ENCODE measurements at regions not wholly inside any gene's neighbourhood (a gene's known extent, or its start where the extent isn't known, plus 50 kb on each side); places are given as distances from the start of the nearest gene placed in this dataset.

DNA sequence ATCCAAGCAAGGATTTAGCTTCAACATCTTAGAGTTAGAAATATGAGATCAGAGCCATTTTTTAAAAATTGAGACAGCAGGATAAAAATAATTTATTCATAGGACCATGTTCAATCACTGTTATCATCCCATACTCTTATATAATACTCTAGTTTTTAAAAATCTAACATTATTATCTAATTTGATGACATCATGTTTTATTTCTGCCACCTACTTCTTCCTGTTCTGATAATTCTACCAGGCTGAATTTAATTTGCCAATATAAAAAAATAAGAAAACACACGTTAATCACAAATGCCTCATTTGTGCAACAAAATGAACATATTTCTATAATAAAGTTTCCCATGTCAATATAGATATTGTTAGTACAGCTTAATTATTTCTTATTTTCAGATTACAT, 621.7 kb downstream of the KCNJ3 start:
- no peak for DNase-seq
- no peaks in the 10 kb centered on the region for H3K36me3 Mint-ChIP-seq (ENCODE audit: low read depth)
- no peak overlapping the region for H3K27ac Mint-ChIP-seq
- H3K4me3 Mint-ChIP-seq: no peak overlapping the region
- no peaks in the 10 kb centered on the region for H3K4me1 Mint-ChIP-seq (ENCODE audit: low read depth)
- no peaks in the 10 kb centered on the region for H3K27me3 Mint-ChIP-seq (ENCODE audit: insufficient read depth)
- peaks cover 31% of the 10 kb centered on the region for H3K9me3 Mint-ChIP-seq
- TF ChIP-seq, protein P1, sequence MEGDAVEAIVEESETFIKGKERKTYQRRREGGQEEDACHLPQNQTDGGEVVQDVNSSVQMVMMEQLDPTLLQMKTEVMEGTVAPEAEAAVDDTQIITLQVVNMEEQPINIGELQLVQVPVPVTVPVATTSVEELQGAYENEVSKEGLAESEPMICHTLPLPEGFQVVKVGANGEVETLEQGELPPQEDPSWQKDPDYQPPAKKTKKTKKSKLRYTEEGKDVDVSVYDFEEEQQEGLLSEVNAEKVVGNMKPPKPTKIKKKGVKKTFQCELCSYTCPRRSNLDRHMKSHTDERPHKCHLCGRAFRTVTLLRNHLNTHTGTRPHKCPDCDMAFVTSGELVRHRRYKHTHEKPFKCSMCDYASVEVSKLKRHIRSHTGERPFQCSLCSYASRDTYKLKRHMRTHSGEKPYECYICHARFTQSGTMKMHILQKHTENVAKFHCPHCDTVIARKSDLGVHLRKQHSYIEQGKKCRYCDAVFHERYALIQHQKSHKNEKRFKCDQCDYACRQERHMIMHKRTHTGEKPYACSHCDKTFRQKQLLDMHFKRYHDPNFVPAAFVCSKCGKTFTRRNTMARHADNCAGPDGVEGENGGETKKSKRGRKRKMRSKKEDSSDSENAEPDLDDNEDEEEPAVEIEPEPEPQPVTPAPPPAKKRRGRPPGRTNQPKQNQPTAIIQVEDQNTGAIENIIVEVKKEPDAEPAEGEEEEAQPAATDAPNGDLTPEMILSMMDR (IDR thresholded peaks at IDR 0.05): no peak

DNA sequence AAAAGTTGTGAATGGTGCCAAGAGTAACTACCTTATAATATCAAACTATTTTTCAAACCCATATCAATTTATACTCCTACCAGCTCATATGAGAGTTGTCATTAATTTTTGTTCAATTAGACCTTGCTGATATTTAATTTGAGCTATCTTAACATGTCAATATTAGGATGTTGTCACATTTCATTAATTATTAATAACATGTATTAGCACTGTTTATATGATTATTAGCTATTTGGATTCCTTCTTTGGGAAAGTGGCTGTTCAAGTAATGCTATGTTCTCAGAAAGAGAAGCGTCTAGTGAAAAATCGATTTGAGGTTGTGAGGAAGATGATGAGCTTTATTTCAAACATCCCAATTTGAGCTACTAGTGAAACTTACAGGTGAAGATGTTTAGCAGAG, 620.2 kb downstream of the KCNJ3 start:
- Mint-ChIP-seq H3K4me1 (ENCODE audit: low read depth) (no peaks in the 10 kb centered on the region), H3K27ac (no peak overlapping the region), H3K4me3 (no peak overlapping the region), H3K27me3 (ENCODE audit: insufficient read depth) (no peaks in the 10 kb centered on the region), H3K36me3 (ENCODE audit: low read depth) (no peaks in the 10 kb centered on the region), H3K9me3 (peaks cover 19% of the 10 kb centered on the region)
- DNase-seq: no peak
- TF ChIP-seq, protein P1 (IDR thresholded peaks at IDR 0.05): no peak

DNA sequence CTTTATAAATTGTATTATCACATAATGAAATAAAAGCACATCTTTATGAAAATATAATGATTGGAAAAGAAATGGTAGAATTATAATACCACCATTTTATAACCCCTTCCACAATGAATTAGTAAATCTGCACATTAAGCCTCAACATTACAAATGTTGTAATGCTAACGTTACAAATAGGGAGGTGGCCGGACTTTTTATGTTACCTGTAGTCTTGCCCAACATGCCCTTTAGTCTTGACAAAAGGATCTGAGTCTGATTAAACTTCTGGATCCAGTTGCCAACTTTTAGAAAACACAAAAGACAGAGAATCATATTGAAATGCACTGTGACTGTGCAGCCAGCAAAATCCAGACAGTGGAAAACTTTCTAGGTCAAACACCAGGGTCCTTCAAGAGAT, 617.3 kb downstream of the KCNJ3 start:
- no peak for DNase-seq
- no peak overlapping the region for H3K4me3 Mint-ChIP-seq
- H3K9me3 Mint-ChIP-seq: no peaks in the 10 kb centered on the region; the same call in 1 of the 2 replicates
- H3K4me1 Mint-ChIP-seq (ENCODE audit: low read depth): no peaks in the 10 kb centered on the region
- no peaks in the 10 kb centered on the region for H3K27me3 Mint-ChIP-seq (ENCODE audit: insufficient read depth)
- H3K27ac Mint-ChIP-seq: no peak overlapping the region
- TF ChIP-seq, protein P1 (IDR thresholded peaks at IDR 0.05): no peak
- no peaks in the 10 kb centered on the region for H3K36me3 Mint-ChIP-seq (ENCODE audit: low read depth)

DNA sequence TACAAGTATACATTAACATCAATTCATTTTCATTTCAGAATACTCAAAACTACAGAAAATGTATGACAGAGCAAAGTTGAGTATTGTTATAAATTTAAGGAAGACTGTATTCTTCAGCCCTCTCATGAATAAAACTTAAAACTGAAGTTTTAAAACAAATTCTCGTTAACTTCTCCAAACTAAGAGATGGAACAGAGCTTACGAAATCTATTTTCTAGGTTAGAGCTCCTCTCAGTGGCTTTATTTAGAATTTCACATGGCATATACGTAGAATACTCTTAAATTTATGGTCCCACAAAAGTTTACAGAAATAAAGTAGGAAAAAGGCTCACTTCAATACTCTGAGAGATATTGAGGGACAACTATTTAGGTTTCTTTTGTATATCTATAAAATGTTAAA, 612.1 kb downstream of the KCNJ3 start:
- DNase-seq: no peak

DNA sequence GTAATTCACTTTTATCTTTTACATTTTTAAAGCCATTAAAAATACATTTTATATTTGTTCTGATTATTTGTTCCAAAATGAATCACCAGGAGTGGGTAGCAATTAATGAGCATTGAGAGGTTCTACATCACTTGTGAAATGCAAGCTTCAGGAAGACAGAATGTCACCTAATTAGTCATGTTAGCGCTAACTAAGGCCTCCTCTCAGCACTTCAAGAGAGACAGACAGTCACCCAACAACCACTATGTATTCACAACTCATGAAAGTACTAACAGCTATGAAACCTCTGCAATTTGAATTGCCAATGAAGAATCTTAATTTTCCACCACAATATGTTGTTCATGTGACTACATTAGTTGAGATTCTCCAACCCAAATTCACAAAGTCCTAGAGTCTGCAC, 611.0 kb downstream of the KCNJ3 start:
- Mint-ChIP-seq H3K4me1 (ENCODE audit: low read depth) (no peaks in the 10 kb centered on the region), H3K36me3 (ENCODE audit: low read depth) (no peaks in the 10 kb centered on the region), H3K4me3 (no peak overlapping the region), H3K27ac (no peak overlapping the region), H3K27me3 (ENCODE audit: insufficient read depth) (no peaks in the 10 kb centered on the region), H3K9me3 (peaks cover 2% of the 10 kb centered on the region)
- no peak for DNase-seq
- TF ChIP-seq, protein P1 (IDR thresholded peaks at IDR 0.05): no peak

More for the DNA sequence above, 612.1 kb downstream of the KCNJ3 start:
- Mint-ChIP-seq H3K9me3 (no peaks in the 10 kb centered on the region; the same call in 1 of the 2 replicates), H3K4me1 (ENCODE audit: low read depth) (no peaks in the 10 kb centered on the region), H3K27me3 (ENCODE audit: insufficient read depth) (no peaks in the 10 kb centered on the region), H3K4me3 (no peak overlapping the region), H3K27ac (no peak overlapping the region), H3K36me3 (ENCODE audit: low read depth) (no peaks in the 10 kb centered on the region)
- TF ChIP-seq, protein P1 (IDR thresholded peaks at IDR 0.05): peak; percentile 60
